ENCODE measurements at regions not wholly inside any gene's neighbourhood (a gene's known extent, or its start where the extent isn't known, plus 50 kb on each side); places are given as distances from the start of the nearest gene placed in this dataset.

DNA sequence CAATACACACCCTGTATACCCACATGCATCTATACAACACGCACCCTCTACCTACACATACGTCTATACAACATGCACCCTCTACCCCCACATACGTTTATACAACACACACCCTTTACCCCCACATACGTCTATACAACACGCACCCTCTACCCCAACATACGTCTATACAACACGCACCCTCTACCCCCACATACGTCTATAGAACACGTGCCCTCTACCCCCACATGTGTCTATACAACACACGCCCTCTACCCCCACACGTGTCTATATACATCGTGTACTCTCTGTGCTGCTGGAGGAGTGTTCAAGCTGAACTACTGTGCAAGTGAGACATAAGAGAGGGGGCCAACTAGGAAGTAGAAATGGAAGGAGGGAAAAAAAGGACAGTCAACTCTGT lies 621.7 kb upstream of the HS6ST1 start:
- H3K4me1 ChIP-seq (ENCODE audit: control insufficient read depth, extremely low read depth, insufficient read depth, low read length) = no peaks in the 10 kb centered on the region
- H3K27me3 ChIP-seq (ENCODE audit: control insufficient read depth in 2 of 2, insufficient read depth in 2 of 2, low read length in 2 of 2) = no peaks in the 10 kb centered on the region
- no peaks in the 10 kb centered on the region for H3K79me2 ChIP-seq (ENCODE audit: control insufficient read depth, insufficient read depth, low read length)
- intact Hi-C loops (cut with micrococcal nuclease) (no loop called here), dilution Hi-C loops (cut with MboI; ENCODE audit: extremely low pct_ligation_motif_present, low sequenced_read_pairs) (no loop called here)
- POLR2A ChIA-PET = no interaction called here
- TF ChIP-seq FOS (IDR thresholded peaks at IDR 0.05; ENCODE audit: borderline replicate concordance, insufficient read depth, low read length) (no peak), MYC (IDR thresholded peaks at IDR 0.05; ENCODE audit: low read depth, low read length) (no peak), GATA2 (IDR thresholded peaks at IDR 0.05; ENCODE audit: insufficient read depth, insufficient read length, low read depth, low read length) (no peak), CTCF (IDR thresholded peaks at IDR 0.05; ENCODE audit: extremely low read depth in 1 of 2, insufficient read depth in 1 of 2, low read depth in 1 of 2, low read length in 2 of 2) (no peak), POLR2A (IDR thresholded peaks at IDR 0.05; ENCODE audit: low read depth, low read length) (no peak), EZH2 (IDR thresholded peaks at IDR 0.05; ENCODE audit: borderline replicate concordance, low read depth, low read length, severe bottlenecking) (no peak), JUN (IDR thresholded peaks at IDR 0.05; ENCODE audit: borderline replicate concordance, insufficient read depth, insufficient read length, low read depth) (no peak), MAX (IDR thresholded peaks at IDR 0.05; ENCODE audit: insufficient read depth, insufficient read length) (no peak), POLR2AphosphoS5 (IDR thresholded peaks at IDR 0.05; ENCODE audit: insufficient read depth, low read depth, low read length) (no peak)
- H3K9me1 ChIP-seq (replicated peaks; ENCODE audit: control insufficient read depth, extremely low read depth, insufficient read depth, low read length) = no peaks in the 10 kb centered on the region
- BruUV-seq (replicated peaks) = no TSS peak
- H2AFZ ChIP-seq (ENCODE audit: low read depth, low read length) = no peak overlapping the region
- no peaks in the 10 kb centered on the region for H4K20me1 ChIP-seq (replicated peaks; ENCODE audit: control insufficient read depth, extremely low read depth, insufficient read depth, low read length)
- no peak for DNase-seq (ENCODE audit: low read depth, low spot score)
- CTCF ChIA-PET = no interaction called here
- no peak for FAIRE-seq
- H3K27ac ChIP-seq (ENCODE audit: insufficient read depth, low read depth, low read length) = no peak overlapping the region
- H3K9me3 ChIP-seq (replicated peaks; ENCODE audit: control insufficient read depth, insufficient read depth, low read length) = no peaks in the 10 kb centered on the region
- H3K9ac ChIP-seq (replicated peaks; ENCODE audit: extremely low read depth, insufficient read depth, low read length) = no peak overlapping the region
- H3K4me2 ChIP-seq (ENCODE audit: insufficient read depth, low read length) = no peak overlapping the region
- no peaks in the 10 kb centered on the region for H3K36me3 ChIP-seq (ENCODE audit: control insufficient read depth in 2 of 2, extremely low read depth in 1 of 2, insufficient read depth in 2 of 2, low read length in 2 of 2)
- H3K4me3 ChIP-seq (replicated peaks in 1 of 3; ENCODE audit: insufficient read depth in 1 of 3, low read depth in 1 of 3, low read length in 3 of 3) = no peak overlapping the region
